ENCODE measurements at regions not wholly inside any gene's neighbourhood (a gene's known extent, or its start where the extent isn't known, plus 50 kb on each side); places are given as distances from the start of the nearest gene placed in this dataset.

DNA sequence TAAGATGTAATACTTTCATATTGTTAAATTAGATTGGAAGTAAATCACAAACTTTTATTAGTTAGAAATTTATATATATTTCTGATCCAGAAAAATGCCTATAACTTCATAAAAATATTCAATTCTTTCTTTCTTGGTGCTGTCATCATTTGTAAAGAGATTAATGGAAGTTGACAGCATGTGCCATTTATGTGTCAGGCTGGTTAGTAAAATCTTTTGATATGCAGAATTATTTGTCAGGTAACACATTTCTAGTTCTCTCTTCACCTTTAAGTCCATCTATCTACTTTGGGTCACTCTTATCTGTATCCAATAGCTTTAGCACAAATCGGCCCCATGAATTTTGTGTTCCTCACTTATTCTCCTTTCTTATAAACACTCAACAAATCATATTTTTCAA lies 102.9 kb downstream of the ISL1 start:
- TF ChIP-seq, protein P1, sequence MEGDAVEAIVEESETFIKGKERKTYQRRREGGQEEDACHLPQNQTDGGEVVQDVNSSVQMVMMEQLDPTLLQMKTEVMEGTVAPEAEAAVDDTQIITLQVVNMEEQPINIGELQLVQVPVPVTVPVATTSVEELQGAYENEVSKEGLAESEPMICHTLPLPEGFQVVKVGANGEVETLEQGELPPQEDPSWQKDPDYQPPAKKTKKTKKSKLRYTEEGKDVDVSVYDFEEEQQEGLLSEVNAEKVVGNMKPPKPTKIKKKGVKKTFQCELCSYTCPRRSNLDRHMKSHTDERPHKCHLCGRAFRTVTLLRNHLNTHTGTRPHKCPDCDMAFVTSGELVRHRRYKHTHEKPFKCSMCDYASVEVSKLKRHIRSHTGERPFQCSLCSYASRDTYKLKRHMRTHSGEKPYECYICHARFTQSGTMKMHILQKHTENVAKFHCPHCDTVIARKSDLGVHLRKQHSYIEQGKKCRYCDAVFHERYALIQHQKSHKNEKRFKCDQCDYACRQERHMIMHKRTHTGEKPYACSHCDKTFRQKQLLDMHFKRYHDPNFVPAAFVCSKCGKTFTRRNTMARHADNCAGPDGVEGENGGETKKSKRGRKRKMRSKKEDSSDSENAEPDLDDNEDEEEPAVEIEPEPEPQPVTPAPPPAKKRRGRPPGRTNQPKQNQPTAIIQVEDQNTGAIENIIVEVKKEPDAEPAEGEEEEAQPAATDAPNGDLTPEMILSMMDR (IDR thresholded peaks at IDR 0.05), result no peak
- no peak for TF ChIP-seq POLR2A (IDR thresholded peaks at IDR 0.05)

All from body of pancreas (tissue), 4 donors.